SK-N-SH treated with all-trans-retinoic acid at 6 μM for 48 hours (cell line): ENCODE measurements at regions not wholly inside any gene's neighbourhood (a gene's known extent, or its start where the extent isn't known, plus 50 kb on each side); places are given as distances from the start of the nearest gene placed in this dataset.

Source experiments
- ATAC-seq: fragments of 200-7000 bp; cut with Tn5 transposase; 3 replicates; pipeline ENCODE4 v1.9.1; 2020; ENCODE audit warnings: mild to moderate bottlenecking, moderate library complexity
- ARNTL ChIP-seq: fragments of 450-650 bp; formaldehyde crosslinking; IDR thresholded peaks from 2 replicates; pipeline ENCODE4 v1.5.0; 2020; ENCODE audit warnings: low read depth, mild to moderate bottlenecking, moderate library complexity, borderline replicate concordance
- BACH2 ChIP-seq: fragments of 250-450 bp; sonication (Bioruptor Pico); IDR thresholded peaks from 2 replicates; pipeline ENCODE4 v1.9.0; 2021; ENCODE audit warnings: mild to moderate bottlenecking, borderline replicate concordance
- CSDC2 ChIP-seq: fragments of 250-450 bp; sonication (Bioruptor Pico); IDR thresholded peaks from 2 replicates; pipeline ENCODE4 v1.5.0; 2020; ENCODE audit warnings: mild to moderate bottlenecking, moderate library complexity
- ESRRG ChIP-seq: fragments of 250-450 bp; sonication (Bioruptor Pico); IDR thresholded peaks from 2 replicates; pipeline ENCODE4 v1.6.1; 2021; ENCODE audit warnings: mild to moderate bottlenecking
- GLIS3 ChIP-seq: fragments of 250-450 bp; sonication (Bioruptor Pico); IDR thresholded peaks from 2 replicates; pipeline ENCODE4 v1.5.0; 2020; ENCODE audit warnings: mild to moderate bottlenecking, moderate library complexity
- POU6F1 ChIP-seq: fragments of 250-450 bp; sonication (Bioruptor Pico); IDR thresholded peaks from 2 replicates; pipeline ENCODE4 v1.8.0; 2021; ENCODE audit warnings: low read depth, mild to moderate bottlenecking, moderate library complexity, borderline replicate concordance
- PPARA ChIP-seq: fragments of 250-450 bp; sonication (Bioruptor Pico); IDR thresholded peaks from 2 replicates; pipeline ENCODE4 v1.5.0; 2020; ENCODE audit warnings: mild to moderate bottlenecking, borderline replicate concordance
- RARB ChIP-seq: fragments of 250-450 bp; sonication (Bioruptor Pico); IDR thresholded peaks from 2 replicates; pipeline ENCODE4 v1.8.0; 2021; ENCODE audit warnings: mild to moderate bottlenecking, moderate library complexity
- SNAI2 ChIP-seq: fragments of 250-450 bp; sonication (Bioruptor Pico); IDR thresholded peaks from 2 replicates; pipeline ENCODE4 v1.5.0; 2020; ENCODE audit warnings: mild to moderate bottlenecking, moderate library complexity
- TCF4 ChIP-seq: fragments of 250-450 bp; sonication (Bioruptor Pico); IDR thresholded peaks from 2 replicates; pipeline ENCODE4 v1.8.0; 2021; ENCODE audit warnings: mild to moderate bottlenecking, moderate library complexity, borderline replicate concordance
- TOX ChIP-seq: fragments of 250-450 bp; sonication (Bioruptor Pico); IDR thresholded peaks from 2 replicates; pipeline ENCODE4 v1.8.0; 2021; ENCODE audit warnings: mild to moderate bottlenecking, moderate library complexity, borderline replicate concordance
- TSHZ2 ChIP-seq: fragments of 250-450 bp; sonication (Bioruptor Pico); IDR thresholded peaks from 2 replicates; pipeline ENCODE4 v1.5.0; 2020; ENCODE audit warnings: mild to moderate bottlenecking, moderate library complexity
- ZC3H10 ChIP-seq: fragments of 250-450 bp; sonication (Bioruptor Pico); IDR thresholded peaks from 2 replicates; pipeline ENCODE4 v1.5.1; 2021; ENCODE audit warnings: mild to moderate bottlenecking, moderate library complexity
- ZFP3 ChIP-seq: fragments of 250-450 bp; sonication (Bioruptor Pico); IDR thresholded peaks from 2 replicates; pipeline ENCODE4 v1.5.0; 2020; ENCODE audit warnings: mild to moderate bottlenecking, moderate library complexity
- ZFP30 ChIP-seq: fragments of 450-650 bp; formaldehyde crosslinking; IDR thresholded peaks from 2 replicates; pipeline ENCODE4 v1.5.0; 2022; ENCODE audit warnings: mild to moderate bottlenecking, moderate library complexity
- ZNF565 ChIP-seq: fragments of 450-650 bp; formaldehyde crosslinking; conservative IDR thresholded peaks from 2 replicates; pipeline ENCODE4 v1.5.0; 2020; ENCODE audit warnings: low read depth, mild to moderate bottlenecking, moderate library complexity
- ZNF70 ChIP-seq: fragments of 450-650 bp; formaldehyde crosslinking; IDR thresholded peaks from 2 replicates; pipeline ENCODE4 v1.5.0; 2020; ENCODE audit warnings: mild to moderate bottlenecking, moderate library complexity
- TF ChIP-seq, protein P1 (sequence below): fragments of 250-450 bp; sonication (Bioruptor Pico); IDR thresholded peaks from 2 replicates; pipeline ENCODE4 v1.5.1; 2021; ENCODE audit warnings: mild to moderate bottlenecking, moderate library complexity
- TF ChIP-seq, protein P2 (sequence below): fragments of 250-450 bp; sonication (Bioruptor Pico); IDR thresholded peaks from 2 replicates; pipeline ENCODE4 v1.8.0; 2020; ENCODE audit warnings: mild to moderate bottlenecking, moderate library complexity, borderline replicate concordance

GRCh38 chr12:24494401-24494800 is 454.5 kb downstream of the BCAT1 start (continued):
- TF ChIP-seq TSHZ2 (CRISPR knock-in tag) (no peak), RARB (CRISPR knock-in tag) (no peak), TOX (no peak), POU6F1 (CRISPR knock-in tag) (no peak), ARNTL (CRISPR knock-in tag) (no peak), ZNF70 (no peak)

DNA sequence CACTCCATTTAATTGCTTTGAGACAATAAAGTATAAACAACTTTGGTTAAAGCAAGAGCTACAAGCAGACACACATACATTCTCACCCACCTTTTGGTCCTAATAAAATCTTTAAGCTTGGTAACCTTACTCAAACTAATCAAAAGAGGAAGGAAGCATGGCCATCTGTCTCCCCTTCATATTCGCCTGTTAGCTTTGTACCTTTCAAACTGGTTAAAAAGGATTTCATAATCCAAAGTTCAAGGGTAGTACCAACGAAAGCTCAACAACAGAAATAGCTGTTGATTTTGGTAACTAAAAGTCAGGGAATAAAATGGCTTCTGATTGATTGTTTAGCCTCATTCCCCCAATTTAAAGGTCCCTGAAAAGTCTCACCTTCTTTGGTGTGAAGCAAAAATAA is 456.9 kb downstream of the BCAT1 start:
- no peak for TF ChIP-seq TCF4 (CRISPR knock-in tag)
- TF ChIP-seq PPARA (CRISPR knock-in tag) = no peak
- TF ChIP-seq, protein P1, sequence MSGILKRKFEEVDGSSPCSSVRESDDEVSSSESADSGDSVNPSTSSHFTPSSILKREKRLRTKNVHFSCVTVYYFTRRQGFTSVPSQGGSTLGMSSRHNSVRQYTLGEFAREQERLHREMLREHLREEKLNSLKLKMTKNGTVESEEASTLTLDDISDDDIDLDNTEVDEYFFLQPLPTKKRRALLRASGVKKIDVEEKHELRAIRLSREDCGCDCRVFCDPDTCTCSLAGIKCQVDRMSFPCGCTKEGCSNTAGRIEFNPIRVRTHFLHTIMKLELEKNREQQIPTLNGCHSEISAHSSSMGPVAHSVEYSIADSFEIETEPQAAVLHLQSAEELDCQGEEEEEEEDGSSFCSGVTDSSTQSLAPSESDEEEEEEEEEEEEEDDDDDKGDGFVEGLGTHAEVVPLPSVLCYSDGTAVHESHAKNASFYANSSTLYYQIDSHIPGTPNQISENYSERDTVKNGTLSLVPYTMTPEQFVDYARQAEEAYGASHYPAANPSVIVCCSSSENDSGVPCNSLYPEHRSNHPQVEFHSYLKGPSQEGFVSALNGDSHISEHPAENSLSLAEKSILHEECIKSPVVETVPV (CRISPR knock-in tag) = no peak
- TF ChIP-seq ZFP30 (CRISPR knock-in tag) = no peak
- TF ChIP-seq ZNF565 (CRISPR knock-in tag) = no peak
- no peak for TF ChIP-seq ARNTL (CRISPR knock-in tag)
- no peak for TF ChIP-seq TOX
- no peak for TF ChIP-seq ZFP3 (CRISPR knock-in tag)
- no peak for TF ChIP-seq SNAI2 (CRISPR knock-in tag)
- TF ChIP-seq ESRRG (CRISPR knock-in tag) = no peak
- no peak for TF ChIP-seq ZNF70
- TF ChIP-seq, protein P2, sequence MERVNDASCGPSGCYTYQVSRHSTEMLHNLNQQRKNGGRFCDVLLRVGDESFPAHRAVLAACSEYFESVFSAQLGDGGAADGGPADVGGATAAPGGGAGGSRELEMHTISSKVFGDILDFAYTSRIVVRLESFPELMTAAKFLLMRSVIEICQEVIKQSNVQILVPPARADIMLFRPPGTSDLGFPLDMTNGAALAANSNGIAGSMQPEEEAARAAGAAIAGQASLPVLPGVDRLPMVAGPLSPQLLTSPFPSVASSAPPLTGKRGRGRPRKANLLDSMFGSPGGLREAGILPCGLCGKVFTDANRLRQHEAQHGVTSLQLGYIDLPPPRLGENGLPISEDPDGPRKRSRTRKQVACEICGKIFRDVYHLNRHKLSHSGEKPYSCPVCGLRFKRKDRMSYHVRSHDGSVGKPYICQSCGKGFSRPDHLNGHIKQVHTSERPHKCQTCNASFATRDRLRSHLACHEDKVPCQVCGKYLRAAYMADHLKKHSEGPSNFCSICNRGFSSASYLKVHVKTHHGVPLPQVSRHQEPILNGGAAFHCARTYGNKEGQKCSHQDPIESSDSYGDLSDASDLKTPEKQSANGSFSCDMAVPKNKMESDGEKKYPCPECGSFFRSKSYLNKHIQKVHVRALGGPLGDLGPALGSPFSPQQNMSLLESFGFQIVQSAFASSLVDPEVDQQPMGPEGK (CRISPR knock-in tag) = no peak
- no peak for TF ChIP-seq RARB (CRISPR knock-in tag)
- no peak for TF ChIP-seq TSHZ2 (CRISPR knock-in tag)
- TF ChIP-seq CSDC2 = no peak
- no peak for TF ChIP-seq POU6F1 (CRISPR knock-in tag)
- ATAC-seq = no peak

DNA sequence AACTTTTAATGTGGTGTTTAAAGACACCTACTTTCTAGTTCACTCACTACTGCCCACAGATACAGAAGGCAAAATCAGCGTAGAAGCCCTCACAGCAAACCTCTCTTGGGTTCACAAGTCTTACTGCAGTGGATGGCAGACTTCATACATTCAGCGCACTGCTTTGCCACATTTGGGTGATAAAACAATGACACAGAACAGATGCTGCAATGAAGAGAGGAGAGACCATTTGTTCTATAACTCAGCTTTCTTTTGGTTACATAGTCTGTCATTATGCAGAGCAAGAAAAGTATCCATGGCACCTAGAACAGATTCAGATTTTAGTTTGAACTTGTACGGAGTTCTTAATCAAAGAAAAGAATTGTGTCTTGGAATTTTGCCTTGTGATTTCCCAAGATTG is 459.0 kb downstream of the BCAT1 start:
- no peak for ATAC-seq
- TF ChIP-seq, protein P2 (CRISPR knock-in tag) = no peak
- TF ChIP-seq BACH2 (CRISPR knock-in tag) (no peak), TOX (no peak), ZC3H10 (CRISPR knock-in tag) (no peak), PPARA (CRISPR knock-in tag) (no peak), ZNF70 (no peak), CSDC2 (no peak), ARNTL (CRISPR knock-in tag) (no peak), ZFP3 (CRISPR knock-in tag) (no peak), TCF4 (CRISPR knock-in tag) (no peak), RARB (CRISPR knock-in tag) (no peak), ESRRG (CRISPR knock-in tag) (no peak), GLIS3 (CRISPR knock-in tag) (no peak)
- TF ChIP-seq, protein P1 (CRISPR knock-in tag) = no peak
